ENCODE measurements at regions not wholly inside any gene's neighbourhood (a gene's known extent, or its start where the extent isn't known, plus 50 kb on each side); places are given as distances from the start of the nearest gene placed in this dataset.

- no peak for TF ChIP-seq CTCF (IDR thresholded peaks at IDR 0.05; ENCODE audit: low read length, missing control alignments)
- H3K4me3 ChIP-seq (replicated peaks; ENCODE audit: low read depth, low read length), result no peak overlapping the region
- DNase-seq (ENCODE audit: low read depth), result no peak
Observed at GRCh38 chr16:26688105-26688504, 378.6 kb upstream of the C16orf82 start.

GRCh38 chr16:26688699-26689098 is 378.0 kb upstream of the C16orf82 start:
- H3K4me3 ChIP-seq (replicated peaks; ENCODE audit: low read depth, low read length), result no peak overlapping the region
- no peak for TF ChIP-seq CTCF (IDR thresholded peaks at IDR 0.05; ENCODE audit: low read length, missing control alignments)
- DNase-seq (ENCODE audit: low read depth), result no peak

- TF ChIP-seq CTCF (IDR thresholded peaks at IDR 0.05; ENCODE audit: low read length, missing control alignments), result no peak
- DNase-seq (ENCODE audit: low read depth), result no peak
- no peak overlapping the region for H3K4me3 ChIP-seq (replicated peaks; ENCODE audit: low read depth, low read length)
Observed at GRCh38 chr16:26692658-26693057, 374.1 kb upstream of the C16orf82 start.

- no peak for TF ChIP-seq CTCF (IDR thresholded peaks at IDR 0.05; ENCODE audit: low read length, missing control alignments)
Observed at GRCh38 chr16:26697807-26698206, 368.9 kb upstream of the C16orf82 start.

GRCh38 chr16:26700250-26700649 is 366.5 kb upstream of the C16orf82 start:
- no peak for DNase-seq (ENCODE audit: low read depth)
- no peak for TF ChIP-seq CTCF (IDR thresholded peaks at IDR 0.05; ENCODE audit: low read length, missing control alignments)
- no peak overlapping the region for H3K4me3 ChIP-seq (replicated peaks; ENCODE audit: low read depth, low read length)

More at GRCh38 chr16:26697807-26698206, 368.9 kb upstream of the C16orf82 start:
- H3K4me3 ChIP-seq (replicated peaks; ENCODE audit: low read depth, low read length), result no peak overlapping the region
- no peak for DNase-seq (ENCODE audit: low read depth)

GRCh38 chr16:26701243-26701886 is 365.4 kb upstream of the C16orf82 start:
- no peak for DNase-seq (ENCODE audit: low read depth)
- H3K4me3 ChIP-seq (replicated peaks; ENCODE audit: low read depth, low read length), result no peak overlapping the region
- TF ChIP-seq CTCF (IDR thresholded peaks at IDR 0.05; ENCODE audit: low read length, missing control alignments), result no peak

GRCh38 chr16:26705346-26705745 is 361.4 kb upstream of the C16orf82 start:
- H3K4me3 ChIP-seq (replicated peaks; ENCODE audit: low read depth, low read length), result no peak overlapping the region
- no peak for TF ChIP-seq CTCF (IDR thresholded peaks at IDR 0.05; ENCODE audit: low read length, missing control alignments)
- DNase-seq (ENCODE audit: low read depth), result no peak
